IMR-90 (cell line): ENCODE measurements at regions not wholly inside any gene's neighbourhood (a gene's known extent, or its start where the extent isn't known, plus 50 kb on each side); places are given as distances from the start of the nearest gene placed in this dataset.

Experiments used
- ATAC-seq: fragments of 200-7000 bp; cut with Tn5 transposase; 2 replicates; pipeline ENCODE4 v1.9.1; 2020; ENCODE audit warnings: low read depth, mild to moderate bottlenecking, moderate library complexity
- BruUV-seq: library from RNA; stranded (reverse); fragments of 400-500 nt; replicated peaks from 2 replicates; lab custom pipeline; 2021; lab: Mats Ljungman, UMichigan
- CTCF ChIA-PET: fragments of 300-600 bp; formaldehyde crosslinking; extraction: SDS; loops from one replicate; lab custom pipeline; 2021; ENCODE audit warnings: antibody characterized with exemption; lab: Yijun Ruan, JAX
- POLR2A ChIA-PET: fragments of 300-600 bp; sonication (Branson Sonifier 250); formaldehyde crosslinking; loops from one replicate; lab custom pipeline; 2022; ENCODE audit warnings: antibody characterized with exemption; ENCODE audit not compliant: unreplicated experiment; lab: Charles Lee
- DNase-seq: peaks from one replicate; pipeline ENCODE4 v3.0.0; 2013
- H2AFZ ChIP-seq: replicated peaks from 2 replicates; pipeline ENCODE3; 2013; ENCODE audit warnings: low read length, mild to moderate bottlenecking; ENCODE audit not compliant: poor library complexity
- H2AK5ac ChIP-seq: 2 replicates; pipeline ENCODE4 v1.6.1; 2013; ENCODE audit warnings: low read depth, low read length, inconsistent platforms
- H2AK9ac ChIP-seq: replicated peaks from 2 replicates; pipeline ENCODE3; 2013; ENCODE audit warnings: mild to moderate bottlenecking, low read depth, low read length, moderate library complexity; ENCODE audit not compliant: poor library complexity
- H2BK120ac ChIP-seq: 2 replicates; pipeline ENCODE4 v1.6.1; 2013; ENCODE audit warnings: low read depth, low read length, inconsistent platforms
- H2BK15ac ChIP-seq: 3 replicates; pipeline ENCODE4 v1.6.1; 2013; ENCODE audit warnings: low read depth, low read length, inconsistent platforms
- H2BK20ac ChIP-seq: 2 replicates; pipeline ENCODE4 v1.6.1; 2013; ENCODE audit warnings: low read depth, mild to moderate bottlenecking, inconsistent platforms, low read length, moderate library complexity
- H2BK5ac ChIP-seq: 2 replicates; pipeline ENCODE4 v1.6.1; 2013; ENCODE audit warnings: mild to moderate bottlenecking, low read depth, low read length, inconsistent platforms; ENCODE audit not compliant: poor library complexity, severe bottlenecking
- H3K14ac ChIP-seq: replicated peaks from 2 replicates; pipeline ENCODE4 v1.6.1; 2013; ENCODE audit warnings: low read depth, low read length, inconsistent platforms
- H3K18ac ChIP-seq: 2 replicates; pipeline ENCODE4 v1.6.1; 2013; ENCODE audit warnings: low read depth, low read length, control low read depth
- H3K23ac ChIP-seq: 2 replicates; pipeline ENCODE4 v1.6.1; 2013; ENCODE audit warnings: low read depth, low read length, inconsistent platforms
- H3K27ac ChIP-seq: 2 replicates; pipeline ENCODE4 v1.5.1; 2013; ENCODE audit warnings: mild to moderate bottlenecking, control low read depth, low read length; ENCODE audit not compliant: insufficient read depth
- H3K27me3 ChIP-seq: 2 replicates; pipeline ENCODE4 v1.6.1; 2013; ENCODE audit warnings: low read length; ENCODE audit not compliant: control insufficient read depth, insufficient read depth
- H3K36me3 ChIP-seq: 2 replicates; pipeline ENCODE4 v1.6.1; 2013; ENCODE audit warnings: low read length, mixed read lengths; ENCODE audit not compliant: control insufficient read depth, insufficient read depth
- H3K4ac ChIP-seq: 2 replicates; pipeline ENCODE4 v1.6.1; 2013; ENCODE audit warnings: low read depth, low read length, inconsistent platforms
- H3K4me1 ChIP-seq: 2 replicates; pipeline ENCODE4 v1.6.1; 2013; ENCODE audit warnings: low read length, mixed read lengths; ENCODE audit not compliant: control insufficient read depth, insufficient read depth
- H3K4me2 ChIP-seq: 2 replicates; pipeline ENCODE4 v1.6.1; 2013; ENCODE audit warnings: low read depth, mild to moderate bottlenecking, control low read depth, low read length, moderate library complexity
- H3K4me3 ChIP-seq: 2 replicates; pipeline ENCODE4 v1.5.1; 2013; ENCODE audit warnings: low read depth, mild to moderate bottlenecking, control low read depth, low read length, moderate library complexity; ENCODE audit not compliant: insufficient read depth
- H3K56ac ChIP-seq: 2 replicates; pipeline ENCODE4 v1.6.1; 2013; ENCODE audit warnings: low read length, inconsistent platforms; ENCODE audit not compliant: insufficient read depth; ENCODE audit errors: extremely low read depth
- H3K79me1 ChIP-seq, 2 experiments: 2 replicates each; pipeline ENCODE4 v1.6.1; 2013; ENCODE audit warnings: low read length in 2 of 2, inconsistent platforms in 1 of 2, low read depth in 1 of 2
- H3K9ac ChIP-seq: 2 replicates; pipeline ENCODE4 v1.6.1; 2013; ENCODE audit warnings: low read depth, low read length, control low read depth
- H3K9me1 ChIP-seq: 2 replicates; pipeline ENCODE4 v1.6.1; 2013; ENCODE audit warnings: low read length, inconsistent platforms; ENCODE audit not compliant: insufficient read depth
- H3K9me3 ChIP-seq: 2 replicates; pipeline ENCODE4 v1.6.1; 2013; ENCODE audit warnings: low read length; ENCODE audit not compliant: control insufficient read depth, insufficient read depth
- H4K20me1 ChIP-seq: 2 replicates; pipeline ENCODE4 v1.6.1; 2013; ENCODE audit warnings: low read length, inconsistent platforms; ENCODE audit not compliant: insufficient read depth
- H4K5ac ChIP-seq: 2 replicates; pipeline ENCODE4 v1.6.1; 2013; ENCODE audit warnings: mild to moderate bottlenecking, low read depth, low read length, control low read depth
- H4K8ac ChIP-seq, 2 experiments: 2 replicates each; pipeline ENCODE4 v1.6.1; 2013; ENCODE audit warnings: low read depth in 2 of 2, low read length in 2 of 2, control low read depth in 1 of 2, inconsistent platforms in 1 of 2
- H4K91ac ChIP-seq: 2 replicates; pipeline ENCODE4 v1.6.1; 2013; ENCODE audit warnings: low read depth, low read length, inconsistent platforms; ENCODE audit not compliant: insufficient read depth
- BHLHE40 ChIP-seq: fragments of 150-350 bp; IDR thresholded peaks from 2 replicates; pipeline ENCODE4 v1.6.1; 2016; ENCODE audit warnings: mild to moderate bottlenecking, low read depth, low read length
- CEBPB ChIP-seq: IDR thresholded peaks from 2 replicates; pipeline ENCODE4 v1.6.1; 2012; ENCODE audit warnings: low read depth, low read length, improper control_type of control experiment
- CHD1 ChIP-seq: IDR thresholded peaks from 2 replicates; pipeline ENCODE4 v1.6.1; 2012; ENCODE audit warnings: low read depth, low read length, improper control_type of control experiment
- ELK1 ChIP-seq: fragments of 150-350 bp; IDR thresholded peaks from 2 replicates; pipeline ENCODE4 v1.6.1; 2016; ENCODE audit warnings: low read depth, mild to moderate bottlenecking, low read length, moderate library complexity, borderline replicate concordance
- FOS ChIP-seq: fragments of 150-350 bp; IDR thresholded peaks from 2 replicates; pipeline ENCODE4 v1.6.1; 2016; ENCODE audit warnings: low read depth, low read length
- MAFK ChIP-seq: IDR thresholded peaks from 2 replicates; pipeline ENCODE4 v1.6.1; 2012; ENCODE audit warnings: low read depth, low read length, improper control_type of control experiment
- MAZ ChIP-seq: IDR thresholded peaks from 2 replicates; pipeline ENCODE4 v1.6.1; 2012; ENCODE audit warnings: low read depth, mild to moderate bottlenecking, low read length, improper control_type of control experiment, moderate library complexity, borderline replicate concordance
- MXI1 ChIP-seq: IDR thresholded peaks from 2 replicates; pipeline ENCODE4 v1.6.1; 2012; ENCODE audit warnings: low read depth, mild to moderate bottlenecking, low read length, moderate library complexity, borderline replicate concordance
- NFE2L2 ChIP-seq: fragments of 150-350 bp; IDR thresholded peaks from 2 replicates; pipeline ENCODE4 v1.6.1; 2016; ENCODE audit warnings: low read depth, mild to moderate bottlenecking, low read length
- POLR2A ChIP-seq: IDR thresholded peaks from 2 replicates; pipeline ENCODE4 v1.6.1; 2012; ENCODE audit warnings: mild to moderate bottlenecking, low read depth, low read length
- RAD21 ChIP-seq: IDR thresholded peaks from 2 replicates; pipeline ENCODE4 v1.6.1; 2012; ENCODE audit warnings: low read length, improper control_type of control experiment
- RCOR1 ChIP-seq: IDR thresholded peaks from 2 replicates; pipeline ENCODE4 v1.6.1; 2012; ENCODE audit warnings: mild to moderate bottlenecking, low read length, improper control_type of control experiment; ENCODE audit not compliant: insufficient replicate concordance
- RFX5 ChIP-seq: IDR thresholded peaks from 2 replicates; pipeline ENCODE4 v1.8.0; 2012; ENCODE audit warnings: low read depth, mild to moderate bottlenecking, low read length, moderate library complexity
- SMC3 ChIP-seq: fragments of 150-350 bp; IDR thresholded peaks from 2 replicates; pipeline ENCODE4 v1.6.1; 2016; ENCODE audit warnings: low read depth, mild to moderate bottlenecking, antibody characterized with exemption, low read length, moderate library complexity
- WGBS, 2 experiments: methylation state at CpG; one replicate each; pipeline versions ENCODE4 v1.1.5 to v1.1.7; 2013; ENCODE audit warnings: missing lambda C conversion rate in 2 of 2; ENCODE audit not compliant: insufficient read length in 1 of 2; ENCODE audit errors: extremely low coverage in 2 of 2; 5-methylcytosine and 5-hydroxymethylcytosine counted together
- dilution Hi-C: fragments of 300-500 bp; cut with HindIII; formaldehyde crosslinking; loops from one replicate; pipeline ENCODE4 v1.14.3; 2018; ENCODE audit warnings: low sequenced_read_pairs; ENCODE audit not compliant: unreplicated experiment
- in situ Hi-C: fragments of 300-500 bp; cut with MboI; formaldehyde crosslinking; loops from 3 replicates; pipeline ENCODE4 v1.14.3; 2019; ENCODE audit warnings: low sequenced_read_pairs, inconsistent platforms, mixed read lengths
- intact Hi-C: fragments of 100-400 bp; cut with micrococcal nuclease; formaldehyde crosslinking; loops from 2 replicates; pipeline ENCODE4 v1.10.0; 2022
- TF ChIP-seq, protein P1 (sequence below): conservative IDR thresholded peaks from 2 replicates; pipeline ENCODE4 v1.5.1; 2012; ENCODE audit warnings: mild to moderate bottlenecking, low read depth, low read length, improper control_type of control experiment
- TF ChIP-seq, protein P2 (sequence below): fragments of 150-350 bp; IDR thresholded peaks from 2 replicates; pipeline ENCODE4 v1.6.1; 2017; ENCODE audit warnings: mild to moderate bottlenecking, antibody characterized with exemption, low read length, low read depth

DNA sequence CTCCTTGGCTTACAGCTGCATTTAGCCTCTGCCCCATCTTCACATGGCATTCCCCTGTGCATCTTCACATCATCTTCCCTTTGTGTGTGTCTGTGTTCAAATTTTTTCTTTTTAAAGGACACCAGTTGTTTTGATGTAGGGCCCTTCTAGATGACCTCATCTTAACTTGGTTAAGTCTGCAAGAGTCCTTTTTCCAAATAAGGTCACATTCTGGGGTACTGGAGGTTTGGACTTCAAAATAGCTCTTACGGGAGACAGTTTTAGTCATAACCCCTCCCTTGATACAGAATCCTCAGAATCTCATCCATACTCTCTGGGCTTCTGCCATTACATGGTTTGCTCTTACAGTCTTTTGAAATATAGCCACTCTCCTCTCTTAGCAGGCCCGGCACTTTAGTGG is 231.5 kb upstream of the ATP6AP2 start:
- Histone ChIP-seq H3K18ac (no peak overlapping the region), H2BK120ac (no peak overlapping the region)

More for the DNA sequence above, 231.5 kb upstream of the ATP6AP2 start:
- intact Hi-C loops, result no loop called here
- TF ChIP-seq CHD1, result no peak
- no peak for TF ChIP-seq ELK1
- no peak for TF ChIP-seq CEBPB
- no peak for TF ChIP-seq RAD21
- TF ChIP-seq MAZ, result no peak
- TF ChIP-seq NFE2L2, result no peak
- TF ChIP-seq, protein P1, sequence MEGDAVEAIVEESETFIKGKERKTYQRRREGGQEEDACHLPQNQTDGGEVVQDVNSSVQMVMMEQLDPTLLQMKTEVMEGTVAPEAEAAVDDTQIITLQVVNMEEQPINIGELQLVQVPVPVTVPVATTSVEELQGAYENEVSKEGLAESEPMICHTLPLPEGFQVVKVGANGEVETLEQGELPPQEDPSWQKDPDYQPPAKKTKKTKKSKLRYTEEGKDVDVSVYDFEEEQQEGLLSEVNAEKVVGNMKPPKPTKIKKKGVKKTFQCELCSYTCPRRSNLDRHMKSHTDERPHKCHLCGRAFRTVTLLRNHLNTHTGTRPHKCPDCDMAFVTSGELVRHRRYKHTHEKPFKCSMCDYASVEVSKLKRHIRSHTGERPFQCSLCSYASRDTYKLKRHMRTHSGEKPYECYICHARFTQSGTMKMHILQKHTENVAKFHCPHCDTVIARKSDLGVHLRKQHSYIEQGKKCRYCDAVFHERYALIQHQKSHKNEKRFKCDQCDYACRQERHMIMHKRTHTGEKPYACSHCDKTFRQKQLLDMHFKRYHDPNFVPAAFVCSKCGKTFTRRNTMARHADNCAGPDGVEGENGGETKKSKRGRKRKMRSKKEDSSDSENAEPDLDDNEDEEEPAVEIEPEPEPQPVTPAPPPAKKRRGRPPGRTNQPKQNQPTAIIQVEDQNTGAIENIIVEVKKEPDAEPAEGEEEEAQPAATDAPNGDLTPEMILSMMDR, result no peak
- TF ChIP-seq FOS, result no peak
- TF ChIP-seq MAFK, result no peak
- TF ChIP-seq RCOR1, result no peak
- no peak for TF ChIP-seq POLR2A
- TF ChIP-seq RFX5, result no peak
- no peak for TF ChIP-seq SMC3
- TF ChIP-seq BHLHE40, result no peak
- TF ChIP-seq, protein P2, sequence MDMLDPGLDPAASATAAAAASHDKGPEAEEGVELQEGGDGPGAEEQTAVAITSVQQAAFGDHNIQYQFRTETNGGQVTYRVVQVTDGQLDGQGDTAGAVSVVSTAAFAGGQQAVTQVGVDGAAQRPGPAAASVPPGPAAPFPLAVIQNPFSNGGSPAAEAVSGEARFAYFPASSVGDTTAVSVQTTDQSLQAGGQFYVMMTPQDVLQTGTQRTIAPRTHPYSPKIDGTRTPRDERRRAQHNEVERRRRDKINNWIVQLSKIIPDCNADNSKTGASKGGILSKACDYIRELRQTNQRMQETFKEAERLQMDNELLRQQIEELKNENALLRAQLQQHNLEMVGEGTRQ, result no peak
- TF ChIP-seq MXI1, result no peak
- Histone ChIP-seq H3K27ac (no peak overlapping the region), H2BK20ac (no peak overlapping the region), H4K5ac (no peak overlapping the region), H2AK5ac (no peak overlapping the region), H3K9me3 (0 out of 2 replicates have a peak, but pooled peaks cover 3% of the 10 kb centered on the region), H3K4me2 (no peak overlapping the region), H3K36me3 (no peaks in the 10 kb centered on the region), H3K23ac (no peak overlapping the region), H4K8ac (no peak overlapping the region), H2AFZ (no peak overlapping the region), H3K4me3 (no peak overlapping the region), H3K9me1 (no peaks in the 10 kb centered on the region), H3K4ac (no peak overlapping the region), H3K79me1 (no peaks in the 10 kb centered on the region), H2AK9ac (no peak overlapping the region), H4K91ac (no peak overlapping the region), H2BK5ac (no peak overlapping the region), H4K20me1 (no peaks in the 10 kb centered on the region), H2BK15ac (no peak overlapping the region), H3K4me1 (no peaks in the 10 kb centered on the region), H3K14ac (no peak overlapping the region), H3K27me3 (peaks cover 3% of the 10 kb centered on the region; the same call in 1 of the 2 replicates), H3K9ac (no peak overlapping the region), H3K56ac (no peak overlapping the region)
- ChIA-PET CTCF (no interaction called here), POLR2A (no interaction called here)
- ATAC-seq (no peak), DNase-seq (no peak)
- in situ Hi-C loops, result no loop called here
- dilution Hi-C loops, result no loop called here
- no CpG with 5 or more reads among the region's 2 CpGs for WGBS, 2 experiments
- BruUV-seq, result no TSS peak
